ENCODE measurements at regions not wholly inside any gene's neighbourhood (a gene's known extent, or its start where the extent isn't known, plus 50 kb on each side); places are given as distances from the start of the nearest gene placed in this dataset.

DNA sequence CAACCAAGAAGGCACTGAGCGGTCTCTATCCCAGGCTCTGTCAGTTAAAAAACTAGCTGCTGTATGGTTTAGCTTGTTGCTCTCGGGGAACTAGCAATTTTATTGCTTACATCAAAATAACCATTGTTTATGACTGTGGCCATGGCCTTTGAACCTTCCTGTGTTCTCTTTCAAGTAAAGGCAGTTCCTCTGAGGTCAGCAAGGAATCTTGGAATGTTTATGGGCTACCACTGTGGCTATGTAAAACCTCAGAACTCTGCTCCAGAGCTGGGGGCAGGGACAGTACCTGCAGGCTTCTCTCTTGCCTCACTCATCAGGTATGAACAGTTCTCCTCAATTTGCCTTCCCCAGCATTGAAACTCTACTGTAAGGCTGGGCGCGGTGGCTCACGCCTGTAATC lies 416.0 kb upstream of the NETO1 start:
- TF ChIP-seq POLR2A (IDR thresholded peaks at IDR 0.05): no peak
- TF ChIP-seq, protein P1, sequence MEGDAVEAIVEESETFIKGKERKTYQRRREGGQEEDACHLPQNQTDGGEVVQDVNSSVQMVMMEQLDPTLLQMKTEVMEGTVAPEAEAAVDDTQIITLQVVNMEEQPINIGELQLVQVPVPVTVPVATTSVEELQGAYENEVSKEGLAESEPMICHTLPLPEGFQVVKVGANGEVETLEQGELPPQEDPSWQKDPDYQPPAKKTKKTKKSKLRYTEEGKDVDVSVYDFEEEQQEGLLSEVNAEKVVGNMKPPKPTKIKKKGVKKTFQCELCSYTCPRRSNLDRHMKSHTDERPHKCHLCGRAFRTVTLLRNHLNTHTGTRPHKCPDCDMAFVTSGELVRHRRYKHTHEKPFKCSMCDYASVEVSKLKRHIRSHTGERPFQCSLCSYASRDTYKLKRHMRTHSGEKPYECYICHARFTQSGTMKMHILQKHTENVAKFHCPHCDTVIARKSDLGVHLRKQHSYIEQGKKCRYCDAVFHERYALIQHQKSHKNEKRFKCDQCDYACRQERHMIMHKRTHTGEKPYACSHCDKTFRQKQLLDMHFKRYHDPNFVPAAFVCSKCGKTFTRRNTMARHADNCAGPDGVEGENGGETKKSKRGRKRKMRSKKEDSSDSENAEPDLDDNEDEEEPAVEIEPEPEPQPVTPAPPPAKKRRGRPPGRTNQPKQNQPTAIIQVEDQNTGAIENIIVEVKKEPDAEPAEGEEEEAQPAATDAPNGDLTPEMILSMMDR (IDR thresholded peaks at IDR 0.05): no peak

Data from vagina (tissue), 2 donors.